ENCODE measurements at regions not wholly inside any gene's neighbourhood (a gene's known extent, or its start where the extent isn't known, plus 50 kb on each side); places are given as distances from the start of the nearest gene placed in this dataset.

GRCh38 chr13:47277774-47278173 is 380.9 kb upstream of the HTR2A start:
- no peak for TF ChIP-seq POLR2AphosphoS5 (IDR thresholded peaks at IDR 0.05)
- no peak for TF ChIP-seq CTCF (IDR thresholded peaks at IDR 0.05; ENCODE audit: poor library complexity, severe bottlenecking)
- no peak for TF ChIP-seq SMC3 (conservative IDR thresholded peaks at IDR 0.05; ENCODE audit: poor library complexity)

Measured in neural cell (in vitro differentiated cells).